Mesothelial cell of epicardium (in vitro differentiated cells): ENCODE measurements at regions not wholly inside any gene's neighbourhood (a gene's known extent, or its start where the extent isn't known, plus 50 kb on each side); places are given as distances from the start of the nearest gene placed in this dataset.

ENCODE experiments used
- DNase-seq, 2 experiments: peaks; one replicate each; pipeline ENCODE4 v3.0.0; 2021; ENCODE audit warnings: low spot score in 2 of 2; ENCODE audit not compliant: unreplicated experiment in 2 of 2
- H3K27ac Mint-ChIP-seq: 2 replicates; pipeline ENCODE4 v1.8.0; 2021; ENCODE audit warnings: mixed read lengths
- H3K27me3 Mint-ChIP-seq: 2 replicates; pipeline ENCODE4 v1.8.0; 2021; ENCODE audit warnings: low read depth, mixed read lengths
- H3K36me3 Mint-ChIP-seq: 2 replicates; pipeline ENCODE4 v1.8.0; 2021; ENCODE audit warnings: mixed read lengths
- H3K4me1 Mint-ChIP-seq: 2 replicates; pipeline ENCODE4 v1.8.0; 2021; ENCODE audit warnings: mixed read lengths
- H3K4me3 Mint-ChIP-seq: 2 replicates; pipeline ENCODE4 v1.8.0; 2021; ENCODE audit warnings: mild to moderate bottlenecking, moderate library complexity, mixed read lengths
- H3K9me3 Mint-ChIP-seq: 2 replicates; pipeline ENCODE4 v1.8.0; 2021; ENCODE audit warnings: mixed read lengths
- CTCF ChIP-seq: fragments of 200-600 bp; sonication (generic); IDR thresholded peaks from one replicate; pipeline ENCODE4 v1.5.0; 2021; ENCODE audit warnings: antibody characterized with exemption; ENCODE audit not compliant: unreplicated experiment

GRCh38 chr10:83218205-83218604, 921.1 kb upstream of the GHITM start:
- H3K27me3 Mint-ChIP-seq, result no peaks in the 10 kb centered on the region
- no peak overlapping the region for H3K27ac Mint-ChIP-seq
- H3K4me1 Mint-ChIP-seq, result no peaks in the 10 kb centered on the region
- H3K36me3 Mint-ChIP-seq, result no peaks in the 10 kb centered on the region
- no peaks in the 10 kb centered on the region for H3K9me3 Mint-ChIP-seq
- TF ChIP-seq CTCF, result no peak
- H3K4me3 Mint-ChIP-seq, result no peak overlapping the region
- DNase-seq, result no peak

GRCh38 chr10:83222300-83222699, 917.0 kb upstream of the GHITM start:
- TF ChIP-seq CTCF, result no peak
- Mint-ChIP-seq H3K27ac (no peak overlapping the region), H3K4me3 (no peak overlapping the region), H3K4me1 (no peaks in the 10 kb centered on the region), H3K9me3 (no peaks in the 10 kb centered on the region), H3K27me3 (no peaks in the 10 kb centered on the region), H3K36me3 (no peaks in the 10 kb centered on the region)
- DNase-seq, result no peak

- no peak for TF ChIP-seq CTCF
- Mint-ChIP-seq H3K36me3 (no peaks in the 10 kb centered on the region), H3K27me3 (no peaks in the 10 kb centered on the region), H3K9me3 (no peaks in the 10 kb centered on the region), H3K4me1 (no peaks in the 10 kb centered on the region), H3K4me3 (no peak overlapping the region), H3K27ac (no peak overlapping the region)
- DNase-seq, result no peak
Measured at GRCh38 chr10:83222832-83223742, 916.2 kb upstream of the GHITM start.

GRCh38 chr10:83225781-83226180, 913.5 kb upstream of the GHITM start:
- no peaks in the 10 kb centered on the region for H3K36me3 Mint-ChIP-seq
- H3K9me3 Mint-ChIP-seq, result no peaks in the 10 kb centered on the region

GRCh38 chr10:83229991-83230390, 909.3 kb upstream of the GHITM start:
- DNase-seq, result no peak
- Mint-ChIP-seq H3K9me3 (no peaks in the 10 kb centered on the region), H3K4me1 (peaks cover 6% of the 10 kb centered on the region), H3K4me3 (no peak overlapping the region), H3K27ac (no peak overlapping the region), H3K27me3 (no peaks in the 10 kb centered on the region), H3K36me3 (no peaks in the 10 kb centered on the region)
- TF ChIP-seq CTCF, result no peak

More at GRCh38 chr10:83225781-83226180, 913.5 kb upstream of the GHITM start:
- Mint-ChIP-seq H3K4me1 (no peaks in the 10 kb centered on the region), H3K27me3 (no peaks in the 10 kb centered on the region), H3K27ac (no peak overlapping the region), H3K4me3 (no peak overlapping the region)
- DNase-seq, result no peak
- TF ChIP-seq CTCF, result no peak
